Hepatocyte (in vitro differentiated cells): ENCODE measurements at regions not wholly inside any gene's neighbourhood (a gene's known extent, or its start where the extent isn't known, plus 50 kb on each side); places are given as distances from the start of the nearest gene placed in this dataset.

Source experiments
- EZH2 ChIP-seq: fragments of 200-600 bp; sonication (generic); IDR thresholded peaks from 2 replicates; pipeline ENCODE4 v1.6.1; 2016; ENCODE audit warnings: antibody characterized with exemption, mild to moderate bottlenecking, borderline replicate concordance
- TF ChIP-seq, protein P1 (sequence below): fragments of 200-600 bp; sonication (generic); IDR thresholded peaks from 2 replicates; pipeline ENCODE4 v1.5.1; 2016; ENCODE audit warnings: antibody characterized with exemption, mild to moderate bottlenecking; ENCODE audit not compliant: poor library complexity

DNA sequence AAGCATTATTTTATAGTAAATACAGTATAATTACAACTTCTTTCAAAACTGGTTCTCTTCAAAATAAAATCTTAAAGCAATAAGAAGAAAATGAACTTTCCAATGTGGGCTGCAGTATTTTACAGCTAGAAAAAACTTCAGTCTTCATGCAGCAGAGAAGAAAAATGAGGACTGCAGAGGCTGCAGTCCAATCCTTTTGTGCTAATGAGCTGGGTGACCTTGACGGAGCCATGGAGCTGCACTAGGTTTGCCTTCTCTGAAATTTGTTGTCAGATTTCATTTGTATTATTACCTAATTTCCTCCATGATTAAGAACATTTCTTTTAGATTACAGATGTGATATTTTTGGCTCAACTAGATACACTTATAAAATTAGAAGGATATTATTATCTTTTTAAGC, 245.2 kb upstream of the ADAMTS3 start:
- TF ChIP-seq, protein P1, sequence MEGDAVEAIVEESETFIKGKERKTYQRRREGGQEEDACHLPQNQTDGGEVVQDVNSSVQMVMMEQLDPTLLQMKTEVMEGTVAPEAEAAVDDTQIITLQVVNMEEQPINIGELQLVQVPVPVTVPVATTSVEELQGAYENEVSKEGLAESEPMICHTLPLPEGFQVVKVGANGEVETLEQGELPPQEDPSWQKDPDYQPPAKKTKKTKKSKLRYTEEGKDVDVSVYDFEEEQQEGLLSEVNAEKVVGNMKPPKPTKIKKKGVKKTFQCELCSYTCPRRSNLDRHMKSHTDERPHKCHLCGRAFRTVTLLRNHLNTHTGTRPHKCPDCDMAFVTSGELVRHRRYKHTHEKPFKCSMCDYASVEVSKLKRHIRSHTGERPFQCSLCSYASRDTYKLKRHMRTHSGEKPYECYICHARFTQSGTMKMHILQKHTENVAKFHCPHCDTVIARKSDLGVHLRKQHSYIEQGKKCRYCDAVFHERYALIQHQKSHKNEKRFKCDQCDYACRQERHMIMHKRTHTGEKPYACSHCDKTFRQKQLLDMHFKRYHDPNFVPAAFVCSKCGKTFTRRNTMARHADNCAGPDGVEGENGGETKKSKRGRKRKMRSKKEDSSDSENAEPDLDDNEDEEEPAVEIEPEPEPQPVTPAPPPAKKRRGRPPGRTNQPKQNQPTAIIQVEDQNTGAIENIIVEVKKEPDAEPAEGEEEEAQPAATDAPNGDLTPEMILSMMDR = no peak
- no peak for TF ChIP-seq EZH2
